ENCODE measurements at regions not wholly inside any gene's neighbourhood (a gene's known extent, or its start where the extent isn't known, plus 50 kb on each side); places are given as distances from the start of the nearest gene placed in this dataset.

DNA sequence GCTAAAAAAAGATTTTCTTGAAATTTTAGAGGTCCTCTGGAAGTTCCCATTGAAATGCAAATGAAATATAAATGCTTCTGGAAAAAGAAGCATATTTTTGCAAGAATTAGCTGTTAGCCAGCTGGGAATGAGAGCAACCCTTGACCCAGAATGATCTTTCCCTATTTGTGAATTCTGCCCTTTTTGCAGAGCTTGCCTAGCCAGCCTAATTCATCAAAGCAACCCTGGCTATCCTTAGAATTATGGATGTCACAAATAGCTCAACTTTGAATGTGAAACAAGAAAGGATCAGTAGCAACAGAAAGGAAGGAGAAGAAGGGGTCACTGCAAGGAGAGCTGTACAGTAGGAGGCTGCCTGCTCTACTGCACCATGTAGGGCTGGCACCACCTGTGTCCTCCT lies 345.9 kb downstream of the EFNA5 start:
- TF ChIP-seq, protein P1, sequence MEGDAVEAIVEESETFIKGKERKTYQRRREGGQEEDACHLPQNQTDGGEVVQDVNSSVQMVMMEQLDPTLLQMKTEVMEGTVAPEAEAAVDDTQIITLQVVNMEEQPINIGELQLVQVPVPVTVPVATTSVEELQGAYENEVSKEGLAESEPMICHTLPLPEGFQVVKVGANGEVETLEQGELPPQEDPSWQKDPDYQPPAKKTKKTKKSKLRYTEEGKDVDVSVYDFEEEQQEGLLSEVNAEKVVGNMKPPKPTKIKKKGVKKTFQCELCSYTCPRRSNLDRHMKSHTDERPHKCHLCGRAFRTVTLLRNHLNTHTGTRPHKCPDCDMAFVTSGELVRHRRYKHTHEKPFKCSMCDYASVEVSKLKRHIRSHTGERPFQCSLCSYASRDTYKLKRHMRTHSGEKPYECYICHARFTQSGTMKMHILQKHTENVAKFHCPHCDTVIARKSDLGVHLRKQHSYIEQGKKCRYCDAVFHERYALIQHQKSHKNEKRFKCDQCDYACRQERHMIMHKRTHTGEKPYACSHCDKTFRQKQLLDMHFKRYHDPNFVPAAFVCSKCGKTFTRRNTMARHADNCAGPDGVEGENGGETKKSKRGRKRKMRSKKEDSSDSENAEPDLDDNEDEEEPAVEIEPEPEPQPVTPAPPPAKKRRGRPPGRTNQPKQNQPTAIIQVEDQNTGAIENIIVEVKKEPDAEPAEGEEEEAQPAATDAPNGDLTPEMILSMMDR (conservative IDR thresholded peaks at IDR 0.05; ENCODE audit: low read depth, low read length): no peak
- TF ChIP-seq EZH2 (IDR thresholded peaks at IDR 0.05; ENCODE audit: borderline replicate concordance, low read depth, low read length, poor library complexity, severe bottlenecking): no peak

All from A673 (cell line).